Osteoblast (primary cell): ENCODE measurements at regions not wholly inside any gene's neighbourhood (a gene's known extent, or its start where the extent isn't known, plus 50 kb on each side); places are given as distances from the start of the nearest gene placed in this dataset.

Source experiments
- DNase-seq: peaks from one replicate; pipeline ENCODE4 v3.0.0; 2011; ENCODE audit warnings: low spot score, mixed read lengths; ENCODE audit not compliant: insufficient read length; ENCODE audit errors: missing footprints
- H2AFZ ChIP-seq: 2 replicates; pipeline ENCODE4 v1.6.0; 2011; ENCODE audit warnings: mild to moderate bottlenecking, low read length
- H3K27ac ChIP-seq: 2 replicates; pipeline ENCODE4 v1.5.1; 2011; ENCODE audit warnings: mild to moderate bottlenecking, low read depth, low read length, moderate library complexity
- H3K27me3 ChIP-seq: 2 replicates; pipeline ENCODE4 v1.6.0; 2012; ENCODE audit warnings: mild to moderate bottlenecking, control low read depth, inconsistent platforms, low read length, moderate library complexity; ENCODE audit not compliant: insufficient read depth
- H3K36me3 ChIP-seq: 2 replicates; pipeline ENCODE4 v1.5.1; 2011; ENCODE audit warnings: mild to moderate bottlenecking, low read length, control low read depth, moderate library complexity; ENCODE audit not compliant: insufficient read depth
- H3K4me1 ChIP-seq: 2 replicates; pipeline ENCODE4 v1.5.1; 2011; ENCODE audit warnings: mild to moderate bottlenecking, low read length, control low read depth, moderate library complexity; ENCODE audit not compliant: insufficient read depth
- H3K4me2 ChIP-seq: 2 replicates; pipeline ENCODE4 v1.6.0; 2011; ENCODE audit warnings: mild to moderate bottlenecking, low read length; ENCODE audit not compliant: insufficient read depth
- H3K4me3 ChIP-seq: fragments of 200-600 bp; sonication (generic); 3 replicates; pipeline ENCODE4 v1.5.1; 2012; ENCODE audit warnings: mild to moderate bottlenecking, low read length, inconsistent platforms; ENCODE audit not compliant: insufficient read depth
- H3K79me2 ChIP-seq: 2 replicates; pipeline ENCODE4 v1.6.0; 2012; ENCODE audit warnings: mild to moderate bottlenecking, low read length, control low read depth, inconsistent platforms; ENCODE audit not compliant: insufficient read depth
- H3K9me3 ChIP-seq: 2 replicates; pipeline ENCODE4 v1.5.1; 2011; ENCODE audit warnings: low read depth, low read length, control low read depth
- H4K20me1 ChIP-seq: 2 replicates; pipeline ENCODE4 v1.6.0; 2012; ENCODE audit warnings: mild to moderate bottlenecking, low read length, control low read depth; ENCODE audit not compliant: insufficient read depth
- CTCF ChIP-seq: IDR thresholded peaks from 2 replicates; pipeline ENCODE4 v1.5.1; 2011; ENCODE audit warnings: mild to moderate bottlenecking, low read depth, low read length, moderate library complexity; ENCODE audit errors: extremely low read depth

GRCh38 chr2:8030573-8031303 lies 651.1 kb upstream of the ID2 start:
- H3K36me3 ChIP-seq, result no peaks in the 10 kb centered on the region
- no peak overlapping the region for H3K4me2 ChIP-seq
- no peak overlapping the region for H2AFZ ChIP-seq
- no peak overlapping the region for H3K4me3 ChIP-seq
- no peak overlapping the region for H3K27ac ChIP-seq
- TF ChIP-seq CTCF, result no peak
- H4K20me1 ChIP-seq, result no peaks in the 10 kb centered on the region
- H3K27me3 ChIP-seq, result peaks cover 4% of the 10 kb centered on the region
- H3K9me3 ChIP-seq, result no peaks in the 10 kb centered on the region
- no peak for DNase-seq
- no peaks in the 10 kb centered on the region for H3K79me2 ChIP-seq
- no peaks in the 10 kb centered on the region for H3K4me1 ChIP-seq

GRCh38 chr2:8031370-8031769 lies 650.5 kb upstream of the ID2 start:
- Histone ChIP-seq H3K27me3 (peaks cover 4% of the 10 kb centered on the region), H3K36me3 (no peaks in the 10 kb centered on the region), H3K27ac (no peak overlapping the region), H3K79me2 (no peaks in the 10 kb centered on the region), H3K9me3 (no peaks in the 10 kb centered on the region), H3K4me3 (no peak overlapping the region), H3K4me1 (no peaks in the 10 kb centered on the region), H2AFZ (no peak overlapping the region), H4K20me1 (no peaks in the 10 kb centered on the region), H3K4me2 (no peak overlapping the region)
- TF ChIP-seq CTCF, result no peak
- DNase-seq, result no peak

- no peak for TF ChIP-seq CTCF
- no peak overlapping the region for H3K27ac ChIP-seq
- H4K20me1 ChIP-seq, result no peaks in the 10 kb centered on the region
- H3K4me2 ChIP-seq, result no peak overlapping the region
- H3K36me3 ChIP-seq, result no peaks in the 10 kb centered on the region
- H3K4me3 ChIP-seq, result no peak overlapping the region
- H3K4me1 ChIP-seq, result no peaks in the 10 kb centered on the region
- no peak for DNase-seq
- no peaks in the 10 kb centered on the region for H3K79me2 ChIP-seq
- no peak overlapping the region for H2AFZ ChIP-seq
- H3K9me3 ChIP-seq, result no peaks in the 10 kb centered on the region
- peaks cover 4% of the 10 kb centered on the region for H3K27me3 ChIP-seq
These were observed 648.2 kb upstream of the ID2 start for GRCh38 chr2:8033546-8034096.

- DNase-seq, result peak; percentile 6
- Histone ChIP-seq H4K20me1 (no peaks in the 10 kb centered on the region), H3K27me3 (peaks cover 4% of the 10 kb centered on the region), H3K27ac (no peak overlapping the region), H3K4me3 (no peak overlapping the region), H3K4me1 (no peaks in the 10 kb centered on the region), H3K36me3 (no peaks in the 10 kb centered on the region), H3K4me2 (no peak overlapping the region), H3K79me2 (no peaks in the 10 kb centered on the region), H2AFZ (no peak overlapping the region), H3K9me3 (no peaks in the 10 kb centered on the region)
- TF ChIP-seq CTCF, result no peak
These were observed 645.5 kb upstream of the ID2 start for GRCh38 chr2:8036366-8036765.
